Activated T-cell treated with anti-CD3 and anti-CD28 coated beads for 48 hours (primary cell): ENCODE measurements at regions not wholly inside any gene's neighbourhood (a gene's known extent, or its start where the extent isn't known, plus 50 kb on each side); places are given as distances from the start of the nearest gene placed in this dataset.

Source experiments
- DNase-seq: peaks from one replicate; pipeline ENCODE4 v3.0.0-alpha.2; 2020; ENCODE audit warnings: low read depth

GRCh38 chr11:116255321-116255953, 517.4 kb downstream of the BUD13 start:
- DNase-seq: no peak

- no peak for DNase-seq
Measured at GRCh38 chr11:116250155-116250554, 522.6 kb downstream of the BUD13 start.

GRCh38 chr11:116249561-116249960, 523.2 kb downstream of the BUD13 start:
- DNase-seq: no peak

- DNase-seq: no peak
Measured at GRCh38 chr11:116244889-116245288, 527.9 kb downstream of the BUD13 start.

DNA sequence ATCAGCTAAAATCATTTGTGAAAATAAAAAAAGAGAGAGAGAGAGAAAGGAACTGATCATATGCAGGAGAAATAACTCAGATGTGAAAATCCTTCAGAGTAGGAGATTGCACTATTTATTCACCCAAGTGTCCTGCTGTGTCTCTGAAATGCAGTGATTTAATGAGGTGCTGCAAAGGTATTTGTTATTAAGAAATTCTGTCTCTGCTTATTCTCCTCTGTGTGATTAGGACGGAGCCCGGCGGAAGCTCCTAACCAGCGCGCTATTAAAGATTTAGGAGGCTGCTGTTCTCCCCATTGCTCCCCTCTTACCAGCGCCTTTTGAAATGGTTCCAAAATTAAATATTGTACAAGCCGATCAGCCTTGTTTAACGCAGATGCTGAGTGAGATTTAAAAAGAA, 528.3 kb downstream of the BUD13 start:
- no peak for DNase-seq

DNA sequence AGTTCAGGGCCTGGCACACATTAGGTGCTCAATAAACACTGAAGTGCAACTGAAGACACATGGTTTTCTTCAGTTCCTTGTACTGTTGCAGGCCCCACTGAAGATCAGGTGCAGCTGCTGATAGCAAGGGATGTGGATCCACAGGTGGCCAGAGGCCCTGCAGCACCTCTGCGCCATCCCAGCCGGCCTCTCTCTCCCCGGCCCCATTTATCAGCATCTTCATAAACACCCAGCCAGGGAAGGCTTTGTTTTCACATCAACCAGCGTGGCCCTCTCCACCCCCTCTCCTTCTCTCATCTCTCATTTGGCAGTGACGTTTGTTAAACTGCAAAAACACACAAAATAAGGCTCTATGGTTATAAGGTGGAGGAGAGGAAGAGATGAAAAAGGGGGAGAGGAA, 528.8 kb downstream of the BUD13 start:
- DNase-seq: no peak

GRCh38 chr11:116242006-116242405, 530.8 kb downstream of the BUD13 start:
- no peak for DNase-seq

- DNase-seq: no peak
Measured at GRCh38 chr11:116240710-116241109, 532.1 kb downstream of the BUD13 start.

GRCh38 chr11:116239247-116239646, 533.5 kb downstream of the BUD13 start:
- DNase-seq: no peak

DNA sequence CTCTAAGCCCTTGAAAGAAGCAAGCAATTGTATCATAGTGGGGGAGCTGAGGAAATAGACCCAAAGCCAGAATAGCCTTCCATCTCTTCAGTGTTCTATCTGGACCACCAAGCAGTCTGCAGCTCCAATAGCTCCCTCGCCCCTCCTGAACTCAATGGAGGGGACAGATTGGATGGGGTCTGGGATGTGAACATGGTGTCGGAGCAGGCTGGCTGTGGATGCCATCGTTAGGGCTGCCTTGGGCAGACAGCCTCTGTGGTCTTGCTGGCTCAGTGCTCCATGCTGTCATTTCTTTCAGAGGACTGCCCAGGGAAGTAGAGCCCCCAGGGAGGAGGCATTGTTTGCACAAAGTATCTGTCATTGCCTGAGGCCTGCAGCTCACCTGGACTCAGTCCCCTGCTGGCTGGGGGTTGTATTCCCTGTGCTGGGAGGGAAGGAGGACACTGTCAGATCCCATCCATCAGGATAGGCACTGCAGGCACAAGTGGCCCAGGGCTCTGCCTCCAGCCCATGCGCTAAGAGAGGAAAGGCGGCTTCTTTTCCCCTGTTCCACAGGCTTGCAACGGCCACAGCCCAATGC, 537.7 kb downstream of the BUD13 start:
- no peak for DNase-seq

GRCh38 chr11:116233561-116233960, 539.2 kb downstream of the BUD13 start:
- DNase-seq: no peak

DNA sequence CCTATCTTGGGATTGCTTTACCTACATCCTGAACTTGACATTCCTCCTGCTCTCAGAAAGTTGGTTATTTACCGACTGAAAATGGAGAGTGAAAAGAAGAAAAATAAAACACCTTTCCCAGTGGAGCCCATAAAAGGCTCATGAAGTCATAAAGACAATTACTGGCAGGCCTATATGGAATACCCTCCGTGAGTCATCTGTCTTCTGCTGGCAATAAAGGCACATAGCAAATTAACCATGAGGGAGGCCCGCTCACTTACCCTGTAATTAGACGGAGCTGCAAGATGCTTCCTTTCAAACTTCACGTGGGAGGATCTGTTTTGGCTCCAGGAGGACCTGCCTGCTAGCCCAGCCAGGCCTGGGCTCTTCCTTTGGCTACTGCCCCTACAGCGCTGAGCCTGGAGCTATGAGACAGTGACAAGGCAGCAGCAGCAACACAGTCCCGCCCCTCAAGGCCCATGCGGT, 540.4 kb downstream of the BUD13 start:
- no peak for DNase-seq

GRCh38 chr11:116231543-116231942, 541.2 kb downstream of the BUD13 start:
- DNase-seq: no peak

GRCh38 chr11:116230438-116230837, 542.3 kb downstream of the BUD13 start:
- DNase-seq: no peak

DNA sequence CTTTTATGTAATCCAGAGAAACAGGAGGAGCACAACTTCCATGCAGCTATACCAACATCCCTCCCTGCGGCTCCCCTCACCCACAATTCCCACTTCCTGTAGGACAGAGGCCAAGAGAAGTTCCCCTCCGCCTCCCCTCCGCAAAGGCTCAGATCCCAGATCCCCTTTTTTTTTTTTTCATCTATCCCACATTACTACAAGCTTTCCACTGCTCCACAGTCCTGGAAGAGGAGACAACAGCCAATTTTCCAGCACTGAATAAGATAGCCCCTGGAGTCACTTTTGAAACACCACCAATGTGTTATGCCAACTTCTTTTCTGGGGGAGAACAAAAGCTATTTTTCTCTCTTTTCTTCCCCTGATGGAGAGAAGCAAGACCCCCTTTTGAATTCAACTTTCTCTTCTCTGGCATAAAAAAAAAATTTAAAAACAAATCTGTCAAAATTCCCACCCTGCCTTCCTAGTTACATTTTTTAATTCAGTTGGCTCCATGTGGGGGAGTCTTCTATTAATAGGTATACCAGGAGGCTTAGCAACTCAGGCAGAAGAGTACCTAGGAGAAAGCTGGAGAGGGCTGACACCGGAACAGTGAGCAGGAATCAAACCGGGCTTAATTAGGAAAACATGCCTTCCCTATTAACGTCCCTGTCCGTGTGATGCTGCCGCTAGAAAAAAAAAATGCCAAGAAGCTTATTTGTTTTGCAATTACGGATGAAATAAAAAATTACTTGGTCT, 543.4 kb downstream of the BUD13 start:
- DNase-seq: no peak

GRCh38 chr11:116226731-116227130, 546.1 kb downstream of the BUD13 start:
- DNase-seq: no peak

- no peak for DNase-seq
Measured at GRCh38 chr11:116225784-116226585, 546.8 kb downstream of the BUD13 start.

DNA sequence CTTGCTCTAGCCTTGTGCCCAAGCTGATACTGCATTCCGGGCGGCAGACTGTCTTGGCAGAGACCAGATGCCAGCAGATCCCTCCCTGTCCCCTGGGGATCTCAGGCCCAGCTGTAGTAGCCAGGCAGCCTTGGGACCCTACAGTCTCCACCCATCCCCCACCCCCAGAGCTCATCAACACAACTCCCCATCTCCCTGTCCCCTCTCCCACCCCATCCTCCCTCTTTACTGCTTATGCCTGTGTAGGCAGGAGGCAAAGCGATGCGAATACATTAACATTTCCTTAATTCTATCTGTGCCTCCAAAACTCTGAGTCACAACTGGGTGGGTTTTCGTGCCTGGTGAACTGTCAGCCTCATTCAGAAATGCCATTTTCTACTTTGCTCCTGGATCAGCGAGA, 547.6 kb downstream of the BUD13 start:
- no peak for DNase-seq

DNA sequence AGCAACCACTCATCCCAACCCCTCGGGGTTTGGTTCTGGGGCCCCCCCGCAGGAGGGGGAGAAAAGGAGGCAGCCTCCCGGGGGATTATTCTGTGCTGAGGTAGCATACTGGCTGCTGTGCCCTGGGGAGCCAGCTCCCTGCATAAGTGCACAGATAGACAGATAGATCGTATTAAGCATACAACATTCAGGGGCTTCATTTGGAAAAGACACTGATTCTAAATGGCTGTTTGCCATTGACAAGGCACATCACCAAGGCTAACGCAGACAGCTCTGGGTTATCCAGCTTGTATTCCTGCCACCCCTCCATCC, 547.9 kb downstream of the BUD13 start:
- DNase-seq: no peak

- peak; percentile 14 for DNase-seq
Measured at GRCh38 chr11:116224154-116224888, 548.5 kb downstream of the BUD13 start.

DNA sequence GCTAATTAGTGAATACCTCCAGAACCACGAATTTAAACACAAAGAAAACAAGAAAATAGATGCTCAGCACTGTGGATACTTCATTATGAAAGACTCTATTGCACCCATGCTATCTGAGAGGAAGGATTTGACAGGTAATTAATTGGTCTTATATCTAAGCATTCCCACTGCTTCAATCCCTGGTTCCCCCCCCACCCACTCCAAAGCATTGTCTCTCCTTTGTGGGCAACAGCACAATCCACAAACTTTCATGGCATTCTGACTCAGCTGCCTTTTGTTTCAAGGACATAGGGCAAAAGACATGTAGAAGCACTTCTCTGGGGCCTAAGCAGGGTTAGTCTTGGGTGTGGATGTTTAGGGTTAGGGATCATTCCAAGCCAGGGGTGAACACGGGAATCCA, 551.4 kb downstream of the BUD13 start:
- no peak for DNase-seq

GRCh38 chr11:116219171-116219635, 553.6 kb downstream of the BUD13 start:
- no peak for DNase-seq
